ENCODE measurements at regions not wholly inside any gene's neighbourhood (a gene's known extent, or its start where the extent isn't known, plus 50 kb on each side); places are given as distances from the start of the nearest gene placed in this dataset.

DNA sequence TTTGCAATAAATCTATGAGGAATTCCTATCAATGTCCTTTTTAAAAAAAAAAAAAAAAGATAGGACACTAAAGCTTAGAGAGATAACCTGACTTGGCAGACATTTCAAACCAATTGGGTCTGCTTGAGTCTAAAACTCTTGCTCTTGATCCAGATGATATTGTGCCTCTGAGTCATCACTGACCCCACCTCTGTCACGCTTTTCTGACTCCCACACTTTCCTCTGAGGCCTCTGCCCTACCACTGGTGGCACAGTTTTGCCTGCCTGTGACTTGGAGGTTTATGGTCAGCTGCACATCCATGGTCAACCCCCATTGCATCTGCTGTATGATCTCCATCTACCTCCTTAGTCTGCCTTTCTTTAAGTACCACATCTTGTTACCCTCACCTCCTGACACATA lies 328.7 kb downstream of the SPRY2 start:
- TF ChIP-seq, protein P1, sequence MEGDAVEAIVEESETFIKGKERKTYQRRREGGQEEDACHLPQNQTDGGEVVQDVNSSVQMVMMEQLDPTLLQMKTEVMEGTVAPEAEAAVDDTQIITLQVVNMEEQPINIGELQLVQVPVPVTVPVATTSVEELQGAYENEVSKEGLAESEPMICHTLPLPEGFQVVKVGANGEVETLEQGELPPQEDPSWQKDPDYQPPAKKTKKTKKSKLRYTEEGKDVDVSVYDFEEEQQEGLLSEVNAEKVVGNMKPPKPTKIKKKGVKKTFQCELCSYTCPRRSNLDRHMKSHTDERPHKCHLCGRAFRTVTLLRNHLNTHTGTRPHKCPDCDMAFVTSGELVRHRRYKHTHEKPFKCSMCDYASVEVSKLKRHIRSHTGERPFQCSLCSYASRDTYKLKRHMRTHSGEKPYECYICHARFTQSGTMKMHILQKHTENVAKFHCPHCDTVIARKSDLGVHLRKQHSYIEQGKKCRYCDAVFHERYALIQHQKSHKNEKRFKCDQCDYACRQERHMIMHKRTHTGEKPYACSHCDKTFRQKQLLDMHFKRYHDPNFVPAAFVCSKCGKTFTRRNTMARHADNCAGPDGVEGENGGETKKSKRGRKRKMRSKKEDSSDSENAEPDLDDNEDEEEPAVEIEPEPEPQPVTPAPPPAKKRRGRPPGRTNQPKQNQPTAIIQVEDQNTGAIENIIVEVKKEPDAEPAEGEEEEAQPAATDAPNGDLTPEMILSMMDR (IDR thresholded peaks at IDR 0.05), result no peak
- DNase-seq (ENCODE audit: low spot score), result no peak
- peak; percentile 60 for ATAC-seq (ENCODE audit: low FRiP score)

GRCh38 chr13:80011448-80012212 lies 329.3 kb downstream of the SPRY2 start:
- DNase-seq (ENCODE audit: low spot score) (no peak), ATAC-seq (ENCODE audit: low FRiP score) (peak; percentile 80)
- TF ChIP-seq, protein P1 (IDR thresholded peaks at IDR 0.05), result no peak

GRCh38 chr13:80010846-80011245 lies 330.1 kb downstream of the SPRY2 start:
- ATAC-seq (ENCODE audit: low FRiP score), result no peak
- TF ChIP-seq, protein P1 (IDR thresholded peaks at IDR 0.05), result no peak
- DNase-seq (ENCODE audit: low spot score), result no peak

DNA sequence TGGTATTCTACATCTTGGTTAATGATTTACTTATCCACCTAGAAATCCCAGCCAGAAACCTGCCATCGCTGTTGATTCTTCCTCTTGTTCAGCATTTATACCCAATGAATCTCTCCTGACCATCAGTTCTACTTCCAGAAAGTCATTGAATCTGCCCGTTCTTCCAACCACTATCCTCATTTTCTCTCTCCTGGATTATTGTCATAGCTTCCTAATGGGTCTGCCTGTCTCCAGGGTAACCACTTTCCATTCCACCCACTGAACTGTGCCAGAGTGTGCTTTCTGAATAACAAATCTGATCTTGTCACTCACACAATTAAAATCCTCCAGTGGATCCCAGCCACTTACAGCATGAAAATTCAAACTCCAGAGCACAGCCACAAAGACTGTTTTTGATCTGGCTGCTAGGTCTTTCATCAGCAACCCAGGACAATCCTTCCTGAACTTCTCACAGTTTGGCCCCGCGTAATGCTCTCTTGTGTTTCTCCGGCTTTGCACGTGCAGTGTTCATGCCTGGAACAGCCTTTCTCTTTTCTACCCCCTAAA lies 330.6 kb downstream of the SPRY2 start:
- TF ChIP-seq, protein P1 (IDR thresholded peaks at IDR 0.05), result no peak
- ATAC-seq (ENCODE audit: low FRiP score) (no peak), DNase-seq (ENCODE audit: low spot score) (no peak)

DNA sequence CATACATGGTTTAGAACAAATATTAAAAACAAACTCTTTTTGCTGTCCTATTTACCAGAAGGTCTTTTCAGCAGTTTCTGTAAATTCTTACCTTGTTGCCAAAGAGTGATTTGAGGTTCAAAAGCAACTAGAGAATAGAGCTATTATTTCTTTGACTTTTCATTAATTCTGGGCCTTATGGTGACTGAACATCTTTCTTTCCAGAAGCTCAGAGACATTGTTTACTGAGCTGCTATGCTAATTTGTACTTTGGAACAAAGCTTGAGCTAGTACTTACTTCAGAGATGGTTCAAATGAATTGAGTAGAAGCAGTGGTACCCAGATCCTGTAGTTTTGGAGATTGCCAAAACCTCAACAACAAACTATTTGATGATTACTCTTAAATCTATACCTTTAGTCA lies 331.2 kb downstream of the SPRY2 start:
- ATAC-seq (ENCODE audit: low FRiP score) (no peak), DNase-seq (ENCODE audit: low spot score) (no peak)
- TF ChIP-seq, protein P1 (IDR thresholded peaks at IDR 0.05), result no peak

DNA sequence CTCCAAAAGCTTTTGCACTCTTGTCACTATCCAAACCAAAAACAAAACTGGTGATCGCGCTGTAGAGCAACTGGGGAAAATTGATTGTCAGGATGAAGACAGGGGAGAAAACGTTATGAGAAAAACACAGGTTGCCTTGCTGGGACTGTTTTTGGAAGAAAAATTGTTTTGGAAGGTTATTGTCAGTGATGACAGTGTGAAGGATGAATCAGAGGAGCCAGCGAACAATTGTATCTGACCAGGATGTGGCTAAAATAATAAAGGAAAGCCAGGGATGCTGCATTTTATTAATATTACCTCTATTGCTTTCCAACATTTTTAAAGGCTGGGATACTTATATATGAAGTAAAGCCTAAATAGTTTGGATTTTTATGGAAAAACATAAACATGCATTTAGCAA lies 334.0 kb downstream of the SPRY2 start:
- TF ChIP-seq, protein P1 (IDR thresholded peaks at IDR 0.05), result no peak
- DNase-seq (ENCODE audit: low spot score) (no peak), ATAC-seq (ENCODE audit: low FRiP score) (no peak)

GRCh38 chr13:80001510-80001842 lies 339.4 kb downstream of the SPRY2 start:
- no peak for ATAC-seq (ENCODE audit: low FRiP score)
- TF ChIP-seq, protein P1 (IDR thresholded peaks at IDR 0.05), result no peak
- no peak for DNase-seq (ENCODE audit: low spot score)

Measured in omental fat pad (tissue), 3 donors.